C4-2B (cell line): ENCODE measurements at regions not wholly inside any gene's neighbourhood (a gene's known extent, or its start where the extent isn't known, plus 50 kb on each side); places are given as distances from the start of the nearest gene placed in this dataset.

ENCODE experiments used
- H3K27ac ChIP-seq: fragments of 450-650 bp; 2 replicates; pipeline ENCODE4 v1.5.1; 2017
- CTCF ChIP-seq: fragments of 450-650 bp; conservative IDR thresholded peaks from 2 replicates; pipeline ENCODE4 v1.5.1; 2017; ENCODE audit warnings: mild to moderate bottlenecking
- ZFX ChIP-seq: fragments of 450-650 bp; IDR thresholded peaks from 2 replicates; pipeline ENCODE4 v1.6.1; 2017

GRCh38 chr6:150670311-150670710 is 70.6 kb downstream of the PLEKHG1 start:
- TF ChIP-seq ZFX (no peak), CTCF (peak; percentile 14)

GRCh38 chr6:150672800-150673199 is 73.1 kb downstream of the PLEKHG1 start:
- H3K27ac ChIP-seq, result no peak overlapping the region
- TF ChIP-seq ZFX (no peak), CTCF (no peak)

More at GRCh38 chr6:150670311-150670710, 70.6 kb downstream of the PLEKHG1 start:
- no peak overlapping the region for H3K27ac ChIP-seq

GRCh38 chr6:150673720-150674346 is 74.1 kb downstream of the PLEKHG1 start:
- no peak for TF ChIP-seq ZFX
- no peak for TF ChIP-seq CTCF
- no peak overlapping the region for H3K27ac ChIP-seq

- no peak for TF ChIP-seq ZFX
- no peak for TF ChIP-seq CTCF
- H3K27ac ChIP-seq, result no peak overlapping the region
Observed at GRCh38 chr6:150676344-150676743, 76.7 kb downstream of the PLEKHG1 start.

GRCh38 chr6:150676772-150677171 is 77.1 kb downstream of the PLEKHG1 start:
- TF ChIP-seq ZFX, result no peak
- no peak for TF ChIP-seq CTCF
- no peak overlapping the region for H3K27ac ChIP-seq

- TF ChIP-seq CTCF (no peak), ZFX (no peak)
- no peak overlapping the region for H3K27ac ChIP-seq
Observed at GRCh38 chr6:150680510-150680909, 80.8 kb downstream of the PLEKHG1 start.

GRCh38 chr6:150681578-150682395 is 82.1 kb downstream of the PLEKHG1 start:
- no peak for TF ChIP-seq CTCF
- TF ChIP-seq ZFX, result no peak

More at GRCh38 chr6:150681578-150682395, 82.1 kb downstream of the PLEKHG1 start:
- no peak overlapping the region for H3K27ac ChIP-seq
